HL-60 (cell line): ENCODE measurements at regions not wholly inside any gene's neighbourhood (a gene's known extent, or its start where the extent isn't known, plus 50 kb on each side); places are given as distances from the start of the nearest gene placed in this dataset.

Source experiments
- DNase-seq, 2 experiments: peaks; one replicate each; pipeline ENCODE4 v3.0.0-alpha.2; 2010 to 2020; ENCODE audit warnings: low read depth in 1 of 2, low spot score in 1 of 2
- H3K27ac ChIP-seq: fragments of 250-450 bp; sonication (Bioruptor Pico); replicated peaks from 2 replicates; pipeline ENCODE4 v1.5.1; 2020; ENCODE audit warnings: mild to moderate bottlenecking, moderate library complexity
- H3K27me3 ChIP-seq: fragments of 250-450 bp; sonication (Bioruptor Pico); 2 replicates; pipeline ENCODE4 v1.5.1; 2021; ENCODE audit warnings: mild to moderate bottlenecking, moderate library complexity; ENCODE audit not compliant: insufficient read depth, poor library complexity, severe bottlenecking
- H3K4me3 ChIP-seq: replicated peaks from 2 replicates; pipeline ENCODE4 v1.5.1; 2011; ENCODE audit warnings: mild to moderate bottlenecking, control low read depth, low read length; ENCODE audit not compliant: insufficient read depth
- GABPA ChIP-seq: IDR thresholded peaks from 2 replicates; pipeline ENCODE4 v1.6.1; 2012; ENCODE audit warnings: low read depth
- POLR2AphosphoS5 ChIP-seq: IDR thresholded peaks from 2 replicates; pipeline ENCODE4 v1.6.1; 2012; ENCODE audit warnings: low read depth
- SPI1 ChIP-seq: IDR thresholded peaks from 2 replicates; pipeline ENCODE4 v1.6.1; 2012; ENCODE audit warnings: low read depth, mild to moderate bottlenecking, borderline replicate concordance
- TF ChIP-seq, protein P1 (sequence below): IDR thresholded peaks from 2 replicates; pipeline ENCODE4 v1.6.1; 2012; ENCODE audit warnings: low read depth; ENCODE audit not compliant: insufficient replicate concordance
- TF ChIP-seq, protein P2 (sequence below): IDR thresholded peaks from one replicate; pipeline ENCODE4 v1.5.1; 2011; ENCODE audit warnings: low read length, control low read depth, inconsistent platforms; ENCODE audit not compliant: insufficient read depth

DNA sequence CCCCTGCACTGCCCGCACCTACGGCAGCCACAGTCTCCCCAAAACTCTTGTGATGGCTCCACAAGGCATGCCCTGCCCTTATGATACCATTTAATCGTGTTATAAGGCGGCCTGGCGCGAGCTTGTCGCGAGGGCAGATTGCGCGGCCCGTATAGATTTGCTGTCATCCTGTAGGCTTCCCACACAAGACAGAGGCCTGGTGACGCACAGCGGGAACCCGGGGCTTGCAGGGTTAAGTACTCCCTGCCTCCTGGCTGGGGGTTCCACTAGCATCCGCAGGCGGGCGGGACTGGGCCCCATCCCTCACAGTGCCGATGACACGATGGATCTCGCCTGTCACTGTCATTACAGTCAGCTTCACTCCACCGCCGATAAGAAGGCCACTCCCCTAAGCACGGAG is 364.9 kb upstream of the IRX2 start:
- Histone ChIP-seq H3K27me3 (peaks cover 13% of the 10 kb centered on the region), H3K4me3 (no peak overlapping the region), H3K27ac (no peak overlapping the region)
- no peak for DNase-seq
- TF ChIP-seq, protein P1, sequence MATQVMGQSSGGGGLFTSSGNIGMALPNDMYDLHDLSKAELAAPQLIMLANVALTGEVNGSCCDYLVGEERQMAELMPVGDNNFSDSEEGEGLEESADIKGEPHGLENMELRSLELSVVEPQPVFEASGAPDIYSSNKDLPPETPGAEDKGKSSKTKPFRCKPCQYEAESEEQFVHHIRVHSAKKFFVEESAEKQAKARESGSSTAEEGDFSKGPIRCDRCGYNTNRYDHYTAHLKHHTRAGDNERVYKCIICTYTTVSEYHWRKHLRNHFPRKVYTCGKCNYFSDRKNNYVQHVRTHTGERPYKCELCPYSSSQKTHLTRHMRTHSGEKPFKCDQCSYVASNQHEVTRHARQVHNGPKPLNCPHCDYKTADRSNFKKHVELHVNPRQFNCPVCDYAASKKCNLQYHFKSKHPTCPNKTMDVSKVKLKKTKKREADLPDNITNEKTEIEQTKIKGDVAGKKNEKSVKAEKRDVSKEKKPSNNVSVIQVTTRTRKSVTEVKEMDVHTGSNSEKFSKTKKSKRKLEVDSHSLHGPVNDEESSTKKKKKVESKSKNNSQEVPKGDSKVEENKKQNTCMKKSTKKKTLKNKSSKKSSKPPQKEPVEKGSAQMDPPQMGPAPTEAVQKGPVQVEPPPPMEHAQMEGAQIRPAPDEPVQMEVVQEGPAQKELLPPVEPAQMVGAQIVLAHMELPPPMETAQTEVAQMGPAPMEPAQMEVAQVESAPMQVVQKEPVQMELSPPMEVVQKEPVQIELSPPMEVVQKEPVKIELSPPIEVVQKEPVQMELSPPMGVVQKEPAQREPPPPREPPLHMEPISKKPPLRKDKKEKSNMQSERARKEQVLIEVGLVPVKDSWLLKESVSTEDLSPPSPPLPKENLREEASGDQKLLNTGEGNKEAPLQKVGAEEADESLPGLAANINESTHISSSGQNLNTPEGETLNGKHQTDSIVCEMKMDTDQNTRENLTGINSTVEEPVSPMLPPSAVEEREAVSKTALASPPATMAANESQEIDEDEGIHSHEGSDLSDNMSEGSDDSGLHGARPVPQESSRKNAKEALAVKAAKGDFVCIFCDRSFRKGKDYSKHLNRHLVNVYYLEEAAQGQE = no peak
- TF ChIP-seq, protein P2, sequence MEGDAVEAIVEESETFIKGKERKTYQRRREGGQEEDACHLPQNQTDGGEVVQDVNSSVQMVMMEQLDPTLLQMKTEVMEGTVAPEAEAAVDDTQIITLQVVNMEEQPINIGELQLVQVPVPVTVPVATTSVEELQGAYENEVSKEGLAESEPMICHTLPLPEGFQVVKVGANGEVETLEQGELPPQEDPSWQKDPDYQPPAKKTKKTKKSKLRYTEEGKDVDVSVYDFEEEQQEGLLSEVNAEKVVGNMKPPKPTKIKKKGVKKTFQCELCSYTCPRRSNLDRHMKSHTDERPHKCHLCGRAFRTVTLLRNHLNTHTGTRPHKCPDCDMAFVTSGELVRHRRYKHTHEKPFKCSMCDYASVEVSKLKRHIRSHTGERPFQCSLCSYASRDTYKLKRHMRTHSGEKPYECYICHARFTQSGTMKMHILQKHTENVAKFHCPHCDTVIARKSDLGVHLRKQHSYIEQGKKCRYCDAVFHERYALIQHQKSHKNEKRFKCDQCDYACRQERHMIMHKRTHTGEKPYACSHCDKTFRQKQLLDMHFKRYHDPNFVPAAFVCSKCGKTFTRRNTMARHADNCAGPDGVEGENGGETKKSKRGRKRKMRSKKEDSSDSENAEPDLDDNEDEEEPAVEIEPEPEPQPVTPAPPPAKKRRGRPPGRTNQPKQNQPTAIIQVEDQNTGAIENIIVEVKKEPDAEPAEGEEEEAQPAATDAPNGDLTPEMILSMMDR = no peak
- TF ChIP-seq SPI1 (no peak), POLR2AphosphoS5 (no peak), GABPA (no peak)

DNA sequence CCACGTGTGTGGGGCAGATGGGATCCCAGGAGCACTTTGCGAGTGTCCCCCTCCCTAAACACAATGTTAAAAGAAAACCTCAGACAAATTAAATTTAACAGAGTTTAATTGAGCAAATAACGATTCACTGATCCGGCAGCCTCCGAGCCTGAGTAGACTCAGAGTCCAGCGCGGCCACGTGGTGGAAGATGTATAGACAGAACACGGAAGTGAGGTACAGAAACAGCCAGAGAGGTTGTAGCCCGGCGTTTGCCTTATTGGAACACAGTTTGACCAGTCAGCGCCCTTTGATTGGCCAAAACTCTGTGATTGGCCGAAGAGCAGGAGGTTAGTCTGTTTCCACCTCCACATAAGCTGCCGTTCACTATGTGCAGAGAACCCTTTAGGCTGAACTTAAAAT is 363.0 kb upstream of the IRX2 start:
- TF ChIP-seq POLR2AphosphoS5 (no peak), SPI1 (no peak), GABPA (no peak)
- TF ChIP-seq, protein P1 = no peak
- TF ChIP-seq, protein P2 = no peak
- no peak overlapping the region for H3K4me3 ChIP-seq
- H3K27ac ChIP-seq = no peak overlapping the region
- no peak for DNase-seq
- peaks cover 10% of the 10 kb centered on the region for H3K27me3 ChIP-seq

DNA sequence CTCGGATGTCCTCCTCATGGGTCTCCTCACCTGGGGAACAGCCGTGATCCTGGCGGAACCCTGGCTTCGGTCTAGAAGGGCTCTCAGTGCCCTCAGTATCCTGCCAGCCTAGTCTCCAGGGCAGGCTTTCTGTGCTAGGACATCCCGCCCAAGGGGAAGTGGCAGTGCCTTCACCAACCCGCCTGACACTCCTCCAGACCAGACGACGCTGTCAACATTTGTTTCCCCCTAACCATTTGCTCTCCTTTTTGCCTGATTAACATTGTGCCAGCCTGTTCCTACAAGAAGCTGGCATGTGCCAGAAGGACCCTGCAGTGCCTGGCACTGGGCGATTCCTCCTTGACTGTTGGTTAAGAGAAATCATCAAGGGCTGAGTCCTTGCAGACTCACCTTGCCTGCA is 358.9 kb upstream of the IRX2 start:
- no peak for DNase-seq
- Histone ChIP-seq H3K27me3 (no peaks in the 10 kb centered on the region), H3K27ac (no peak overlapping the region), H3K4me3 (no peak overlapping the region)
- TF ChIP-seq, protein P1 = no peak
- no peak for TF ChIP-seq SPI1
- no peak for TF ChIP-seq POLR2AphosphoS5
- TF ChIP-seq GABPA = no peak
- TF ChIP-seq, protein P2 = no peak
